HepG2 (cell line): ENCODE measurements at regions not wholly inside any gene's neighbourhood (a gene's known extent, or its start where the extent isn't known, plus 50 kb on each side); places are given as distances from the start of the nearest gene placed in this dataset.

Source experiments
- ATAC-seq: fragments of 200-7000 bp; cut with Tn5 transposase; 3 replicates; pipeline ENCODE4 v1.9.1; 2020; ENCODE audit warnings: mild to moderate bottlenecking, moderate library complexity
- BruUV-seq: library from RNA; stranded (reverse); fragments of 400-500 nt; replicated peaks from 2 replicates; lab custom pipeline; 2021; lab: Mats Ljungman, UMichigan
- CTCF ChIA-PET: fragments of 300-600 bp; formaldehyde crosslinking; extraction: SDS; loops from one replicate; lab custom pipeline; 2021; ENCODE audit warnings: low total read pairs, inconsistent platforms, low intra/inter-chr PET ratio; lab: Yijun Ruan, JAX
- POLR2A ChIA-PET: fragments of 350-600 bp; sonication (Branson Sonifier 250); formaldehyde crosslinking; loops from one replicate; lab custom pipeline; 2020; ENCODE audit warnings: antibody characterized with exemption, inconsistent platforms; lab: Yijun Ruan, JAX
- DNase-seq: peaks from one replicate; pipeline ENCODE4 v3.0.0-alpha.2; 2015; ENCODE audit warnings: low spot score
- FAIRE-seq: peaks from 3 replicates; lab custom pipeline; 2011; peaks lifted over from hg19 to GRCh38; lab: Jason Lieb, UNC
- H2AFZ ChIP-seq: one replicate; pipeline ENCODE4 v1.6.1; 2011; ENCODE audit warnings: low read length, inconsistent platforms
- H3K27ac ChIP-seq: fragments of 300-600 bp; 3 replicates; pipeline ENCODE4 v1.8.0; 2011; ENCODE audit warnings: mixed run types, mild to moderate bottlenecking, mixed read lengths, low read length, inconsistent platforms; ENCODE audit not compliant: insufficient read depth; ENCODE audit errors: extremely low read length
- H3K27me3 ChIP-seq, 2 experiments: fragments of 200-600 bp in 1 of 2; 2 replicates in 1 of 2; 3 replicates in 1 of 2; pipeline versions ENCODE4 v1.6.0 to v1.8.0; 2011; ENCODE audit warnings: low read length in 2 of 2, mild to moderate bottlenecking in 2 of 2, moderate library complexity in 2 of 2, inconsistent platforms in 1 of 2; ENCODE audit not compliant: insufficient read depth in 2 of 2, control insufficient read depth in 1 of 2
- H3K36me3 ChIP-seq, 2 experiments: fragments of 200-600 bp in 1 of 2; replicated peaks in 1 of 2; 2 replicates in 1 of 2; 3 replicates in 1 of 2; pipeline versions ENCODE4 v1.5.1 to v1.8.0; 2011; ENCODE audit warnings: low read length in 2 of 2, inconsistent platforms in 1 of 2; ENCODE audit not compliant: insufficient read depth in 2 of 2, control insufficient read depth in 1 of 2
- H3K4me1 ChIP-seq: 2 replicates; pipeline ENCODE4 v1.5.1; 2012; ENCODE audit warnings: low read length, inconsistent platforms; ENCODE audit not compliant: insufficient read depth
- H3K4me2 ChIP-seq: 2 replicates; pipeline ENCODE4 v1.6.0; 2011; ENCODE audit warnings: low read depth, low read length, inconsistent platforms
- H3K4me3 ChIP-seq, 3 experiments: fragments of 200-600 bp in 1 of 3; sonication (generic), shearing (Covaris generic) in 1 of 3; replicated peaks in 1 of 3; 2 replicates each; pipeline ENCODE4 v1.5.1; 2011 to 2016; ENCODE audit warnings: low read length in 3 of 3, inconsistent platforms in 2 of 3, low read depth in 2 of 3, mild to moderate bottlenecking in 2 of 3, control low read depth in 1 of 3, mixed read lengths in 1 of 3; ENCODE audit not compliant: insufficient read depth in 1 of 3
- H3K79me2 ChIP-seq: one replicate; pipeline ENCODE4 v1.6.1; 2011; ENCODE audit warnings: low read length, inconsistent platforms; ENCODE audit not compliant: insufficient read depth
- H3K9ac ChIP-seq: 2 replicates; pipeline ENCODE4 v1.6.0; 2011; ENCODE audit warnings: mild to moderate bottlenecking, low read depth, low read length, inconsistent platforms; ENCODE audit not compliant: insufficient read depth
- H3K9me3 ChIP-seq: 2 replicates; pipeline ENCODE4 v1.5.1; 2012; ENCODE audit warnings: mild to moderate bottlenecking, low read length
- H4K20me1 ChIP-seq: 2 replicates; pipeline ENCODE4 v1.6.0; 2011; ENCODE audit warnings: inconsistent platforms, mild to moderate bottlenecking, low read length, moderate library complexity; ENCODE audit not compliant: insufficient read depth
- FOXO1 ChIP-seq: sonication (generic); formaldehyde crosslinking; IDR thresholded peaks from 2 replicates; pipeline ENCODE4 v1.4.0; 2020; ENCODE audit warnings: missing genetic modification reagents
- HNRNPK ChIP-seq: fragments of 200-400 bp; formaldehyde crosslinking; IDR thresholded peaks from 2 replicates; pipeline ENCODE4 v1.6.1; 2018; ENCODE audit warnings: low read length, low read depth, moderate library complexity, mild to moderate bottlenecking; ENCODE audit not compliant: poor library complexity, severe bottlenecking
- IRF1 ChIP-seq: sonication (generic); formaldehyde crosslinking; IDR thresholded peaks from 2 replicates; pipeline ENCODE4 v1.4.0; 2020; ENCODE audit warnings: low read depth, mild to moderate bottlenecking, missing genetic modification reagents
- KLF13 ChIP-seq: sonication (generic); formaldehyde crosslinking; IDR thresholded peaks from 2 replicates; pipeline ENCODE4 v1.4.0; 2020; ENCODE audit warnings: mild to moderate bottlenecking, missing genetic modification reagents
- NFATC3 ChIP-seq: sonication (generic); formaldehyde crosslinking; IDR thresholded peaks from 2 replicates; pipeline ENCODE4 v1.5.1; 2020; ENCODE audit warnings: mild to moderate bottlenecking, missing genetic modification reagents
- PITX1 ChIP-seq: sonication (generic); formaldehyde crosslinking; IDR thresholded peaks from 2 replicates; pipeline ENCODE4 v1.5.1; 2020; ENCODE audit warnings: mild to moderate bottlenecking, missing genetic modification reagents
- PRDM4 ChIP-seq: sonication (generic); formaldehyde crosslinking; IDR thresholded peaks from 2 replicates; pipeline ENCODE4 v1.9.0; 2021; ENCODE audit warnings: missing genetic modification reagents, borderline replicate concordance
- SIN3B ChIP-seq: fragments of 150-350 bp; IDR thresholded peaks from 2 replicates; pipeline ENCODE4 v1.6.1; 2014; ENCODE audit warnings: low read length
- ZNF138 ChIP-seq: sonication (generic); formaldehyde crosslinking; IDR thresholded peaks from 2 replicates; pipeline ENCODE4 v1.5.0; 2020; ENCODE audit warnings: mild to moderate bottlenecking, low read depth, missing genetic modification reagents
- ZNF230 ChIP-seq: sonication (generic); formaldehyde crosslinking; IDR thresholded peaks from 2 replicates; pipeline ENCODE4 v1.4.0; 2020; ENCODE audit warnings: mild to moderate bottlenecking, missing genetic modification reagents
- ZNF253 ChIP-seq: sonication (generic); formaldehyde crosslinking; IDR thresholded peaks from 2 replicates; pipeline ENCODE4 v1.8.0; 2022; ENCODE audit warnings: mild to moderate bottlenecking, missing genetic modification reagents, borderline replicate concordance
- ZNF329 ChIP-seq: sonication (generic); formaldehyde crosslinking; IDR thresholded peaks from 2 replicates; pipeline ENCODE4 v1.9.0; 2021; ENCODE audit warnings: low read depth, mild to moderate bottlenecking, missing genetic modification reagents
- ZNF572 ChIP-seq: sonication (generic); formaldehyde crosslinking; IDR thresholded peaks from 2 replicates; pipeline ENCODE4 v1.5.1; 2020; ENCODE audit warnings: mild to moderate bottlenecking, missing genetic modification reagents
- ZNF670 ChIP-seq: sonication (generic); formaldehyde crosslinking; IDR thresholded peaks from 2 replicates; pipeline ENCODE4 v1.8.0; 2022; ENCODE audit warnings: mild to moderate bottlenecking, missing genetic modification reagents, borderline replicate concordance
- ZNF672 ChIP-seq: sonication (generic); formaldehyde crosslinking; IDR thresholded peaks from 2 replicates; pipeline ENCODE4 v1.8.1; 2022; ENCODE audit warnings: missing genetic modification reagents
- ZNF800 ChIP-seq: sonication (generic); formaldehyde crosslinking; IDR thresholded peaks from 2 replicates; pipeline ENCODE4 v1.4.0; 2020; ENCODE audit warnings: missing genetic modification reagents
- in situ Hi-C: cut with HindIII; loops from 2 replicates; pipeline ENCODE4 v1.10.0; 2017; ENCODE audit warnings: low pct_unique_long_range_greater_than_20kb; ENCODE audit not compliant: extremely low pct_ligation_motif_present
- intact Hi-C: fragments of 100-400 bp; cut with micrococcal nuclease; formaldehyde crosslinking; loops from one replicate; pipeline ENCODE4 v1.10.0; 2022; ENCODE audit not compliant: unreplicated experiment
- TF ChIP-seq, protein P1 (sequence below): sonication (generic); formaldehyde crosslinking; IDR thresholded peaks from 2 replicates; pipeline ENCODE4 v1.4.0; 2020; ENCODE audit warnings: missing genetic modification reagents, borderline replicate concordance
- TF ChIP-seq, protein P2 (sequence below), 2 experiments: sonication (generic) in 1 of 2; formaldehyde crosslinking in 1 of 2; IDR thresholded peaks; 2 replicates each; pipeline versions ENCODE4 v1.4.0 to v1.6.1; 2018 to 2020; ENCODE audit warnings: missing genetic modification reagents in 2 of 2, borderline replicate concordance in 1 of 2, low read depth in 1 of 2, mild to moderate bottlenecking in 1 of 2, missing biosample characterization in 1 of 2

GRCh38 chr2:17296686-17297085, 221.6 kb downstream of the RAD51AP2 start:
- POLR2A ChIA-PET: no interaction called here
- Histone ChIP-seq H3K27me3 (no peaks in the 10 kb centered on the region), H4K20me1 (no peaks in the 10 kb centered on the region), H3K4me2 (no peak overlapping the region), H3K27ac (no peak overlapping the region), H3K4me3 (no peak overlapping the region), H2AFZ (no peak overlapping the region), H3K4me1 (peaks cover 16% of the 10 kb centered on the region), H3K9me3 (no peaks in the 10 kb centered on the region), H3K79me2 (no peaks in the 10 kb centered on the region), H3K9ac (no peak overlapping the region), H3K36me3 (no peaks in the 10 kb centered on the region)
- in situ Hi-C loops: no loop called here
- FAIRE-seq (no peak), ATAC-seq (no peak), DNase-seq (no peak)
- CTCF ChIA-PET: no interaction called here
- intact Hi-C loops: no loop called here
- no TSS peak for BruUV-seq
- TF ChIP-seq, protein P1, sequence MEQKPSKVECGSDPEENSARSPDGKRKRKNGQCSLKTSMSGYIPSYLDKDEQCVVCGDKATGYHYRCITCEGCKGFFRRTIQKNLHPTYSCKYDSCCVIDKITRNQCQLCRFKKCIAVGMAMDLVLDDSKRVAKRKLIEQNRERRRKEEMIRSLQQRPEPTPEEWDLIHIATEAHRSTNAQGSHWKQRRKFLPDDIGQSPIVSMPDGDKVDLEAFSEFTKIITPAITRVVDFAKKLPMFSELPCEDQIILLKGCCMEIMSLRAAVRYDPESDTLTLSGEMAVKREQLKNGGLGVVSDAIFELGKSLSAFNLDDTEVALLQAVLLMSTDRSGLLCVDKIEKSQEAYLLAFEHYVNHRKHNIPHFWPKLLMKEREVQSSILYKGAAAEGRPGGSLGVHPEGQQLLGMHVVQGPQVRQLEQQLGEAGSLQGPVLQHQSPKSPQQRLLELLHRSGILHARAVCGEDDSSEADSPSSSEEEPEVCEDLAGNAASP: no peak
- TF ChIP-seq ZNF253 (CRISPR knock-in tag) (no peak), ZNF329 (CRISPR knock-in tag) (no peak), PRDM4 (no peak), FOXO1 (CRISPR knock-in tag) (no peak), NFATC3 (no peak), HNRNPK (no peak), ZNF230 (CRISPR knock-in tag) (no peak), ZNF670 (no peak), PITX1 (CRISPR knock-in tag) (no peak), ZNF138 (CRISPR knock-in tag) (no peak), KLF13 (CRISPR knock-in tag) (no peak), ZNF800 (CRISPR knock-in tag) (no peak), IRF1 (no peak), ZNF672 (no peak), SIN3B (no peak), ZNF572 (no peak)
- TF ChIP-seq, protein P2, sequence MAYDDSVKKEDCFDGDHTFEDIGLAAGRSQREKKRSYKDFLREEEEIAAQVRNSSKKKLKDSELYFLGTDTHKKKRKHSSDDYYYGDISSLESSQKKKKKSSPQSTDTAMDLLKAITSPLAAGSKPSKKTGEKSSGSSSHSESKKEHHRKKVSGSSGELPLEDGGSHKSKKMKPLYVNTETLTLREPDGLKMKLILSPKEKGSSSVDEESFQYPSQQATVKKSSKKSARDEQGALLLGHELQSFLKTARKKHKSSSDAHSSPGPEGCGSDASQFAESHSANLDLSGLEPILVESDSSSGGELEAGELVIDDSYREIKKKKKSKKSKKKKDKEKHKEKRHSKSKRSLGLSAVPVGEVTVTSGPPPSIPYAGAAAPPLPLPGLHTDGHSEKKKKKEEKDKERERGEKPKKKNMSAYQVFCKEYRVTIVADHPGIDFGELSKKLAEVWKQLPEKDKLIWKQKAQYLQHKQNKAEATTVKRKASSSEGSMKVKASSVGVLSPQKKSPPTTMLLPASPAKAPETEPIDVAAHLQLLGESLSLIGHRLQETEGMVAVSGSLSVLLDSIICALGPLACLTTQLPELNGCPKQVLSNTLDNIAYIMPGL (CRISPR knock-in tag; IDR thresholded peaks at IDR 0.05; ENCODE audit: borderline replicate concordance in 1 of 2, low read depth in 1 of 2): no peak
